ENCODE measurements at regions not wholly inside any gene's neighbourhood (a gene's known extent, or its start where the extent isn't known, plus 50 kb on each side); places are given as distances from the start of the nearest gene placed in this dataset.

GRCh38 chr2:2747797-2748301, 416.8 kb upstream of the MYT1L start:
- no peak for TF ChIP-seq POLR2A (IDR thresholded peaks at IDR 0.05)
- TF ChIP-seq, protein P1, sequence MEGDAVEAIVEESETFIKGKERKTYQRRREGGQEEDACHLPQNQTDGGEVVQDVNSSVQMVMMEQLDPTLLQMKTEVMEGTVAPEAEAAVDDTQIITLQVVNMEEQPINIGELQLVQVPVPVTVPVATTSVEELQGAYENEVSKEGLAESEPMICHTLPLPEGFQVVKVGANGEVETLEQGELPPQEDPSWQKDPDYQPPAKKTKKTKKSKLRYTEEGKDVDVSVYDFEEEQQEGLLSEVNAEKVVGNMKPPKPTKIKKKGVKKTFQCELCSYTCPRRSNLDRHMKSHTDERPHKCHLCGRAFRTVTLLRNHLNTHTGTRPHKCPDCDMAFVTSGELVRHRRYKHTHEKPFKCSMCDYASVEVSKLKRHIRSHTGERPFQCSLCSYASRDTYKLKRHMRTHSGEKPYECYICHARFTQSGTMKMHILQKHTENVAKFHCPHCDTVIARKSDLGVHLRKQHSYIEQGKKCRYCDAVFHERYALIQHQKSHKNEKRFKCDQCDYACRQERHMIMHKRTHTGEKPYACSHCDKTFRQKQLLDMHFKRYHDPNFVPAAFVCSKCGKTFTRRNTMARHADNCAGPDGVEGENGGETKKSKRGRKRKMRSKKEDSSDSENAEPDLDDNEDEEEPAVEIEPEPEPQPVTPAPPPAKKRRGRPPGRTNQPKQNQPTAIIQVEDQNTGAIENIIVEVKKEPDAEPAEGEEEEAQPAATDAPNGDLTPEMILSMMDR (IDR thresholded peaks at IDR 0.05) = no peak
